Retinal pigment epithelial cell (primary cell): ENCODE measurements at regions not wholly inside any gene's neighbourhood (a gene's known extent, or its start where the extent isn't known, plus 50 kb on each side); places are given as distances from the start of the nearest gene placed in this dataset.

ENCODE experiments used
- DNase-seq: peaks from one replicate; pipeline ENCODE4 v3.0.0-alpha.2; 2010; ENCODE audit warnings: low read depth
- H3K4me3 ChIP-seq: 2 replicates; pipeline ENCODE4 v1.5.1; 2011; ENCODE audit warnings: mild to moderate bottlenecking, low read length, control low read depth, moderate library complexity
- CTCF ChIP-seq: conservative IDR thresholded peaks from 2 replicates; pipeline ENCODE4 v1.5.1; 2011; ENCODE audit warnings: low read depth, low read length, control low read depth, inconsistent platforms

DNA sequence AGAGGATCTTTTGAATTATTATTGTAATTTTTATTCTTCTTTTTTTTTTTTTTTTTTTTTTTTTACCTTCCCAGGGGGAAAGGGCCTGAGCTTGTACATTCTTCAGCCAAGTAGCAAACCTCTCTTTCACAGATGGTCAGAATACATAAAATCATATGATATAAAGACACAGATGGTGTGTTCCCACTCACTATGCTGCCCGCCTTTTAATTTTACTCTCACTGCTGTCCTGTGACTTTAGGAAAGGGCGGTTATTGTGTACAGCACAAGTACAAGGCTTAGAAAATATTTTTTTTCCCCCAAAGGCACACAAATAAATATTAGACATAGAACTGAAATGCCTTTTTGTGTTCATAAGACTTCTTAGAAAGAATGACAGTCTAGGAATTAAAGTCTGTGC lies 213.6 kb downstream of the RPS24 start:
- H3K4me3 ChIP-seq = no peak overlapping the region
- no peak for TF ChIP-seq CTCF
- DNase-seq = no peak

GRCh38 chr10:78247821-78248220 lies 214.2 kb downstream of the RPS24 start:
- H3K4me3 ChIP-seq = no peak overlapping the region
- no peak for DNase-seq
- no peak for TF ChIP-seq CTCF

- DNase-seq = no peak
- no peak overlapping the region for H3K4me3 ChIP-seq
- no peak for TF ChIP-seq CTCF
Observed at GRCh38 chr10:78248651-78249464, 215.2 kb downstream of the RPS24 start.

GRCh38 chr10:78249690-78250089 lies 216.0 kb downstream of the RPS24 start:
- no peak for TF ChIP-seq CTCF
- no peak overlapping the region for H3K4me3 ChIP-seq
- DNase-seq = no peak

- DNase-seq = no peak
Observed at GRCh38 chr10:78250313-78251015, 216.8 kb downstream of the RPS24 start.

GRCh38 chr10:78251016-78251385 lies 217.3 kb downstream of the RPS24 start:
- no peak for DNase-seq
- no peak overlapping the region for H3K4me3 ChIP-seq
- TF ChIP-seq CTCF = no peak

More at GRCh38 chr10:78250313-78251015, 216.8 kb downstream of the RPS24 start:
- H3K4me3 ChIP-seq = no peak overlapping the region
- TF ChIP-seq CTCF = no peak

GRCh38 chr10:78252286-78252685 lies 218.6 kb downstream of the RPS24 start:
- TF ChIP-seq CTCF = no peak
- no peak for DNase-seq
- no peak overlapping the region for H3K4me3 ChIP-seq
